HEK293T (cell line): ENCODE measurements at regions not wholly inside any gene's neighbourhood (a gene's known extent, or its start where the extent isn't known, plus 50 kb on each side); places are given as distances from the start of the nearest gene placed in this dataset.

Source experiments
- CTCF ChIA-PET: fragments of 350-600 bp; formaldehyde crosslinking; extraction: SDS; loops from one replicate; lab custom pipeline; 2021; ENCODE audit warnings: antibody characterized with exemption, inconsistent platforms; lab: Yijun Ruan, JAX
- POLR2A ChIA-PET: fragments of 350-600 bp; formaldehyde crosslinking; extraction: SDS; loops from one replicate; lab custom pipeline; 2020; ENCODE audit warnings: antibody characterized with exemption, inconsistent platforms; lab: Yijun Ruan, JAX
- DNase-seq: peaks from one replicate; pipeline ENCODE4 v3.0.0; 2012; ENCODE audit warnings: mixed read lengths; ENCODE audit errors: extremely low spot score
- ARNT ChIP-seq: fragments of 450-650 bp; IDR thresholded peaks from 2 replicates; pipeline ENCODE4 v1.6.1; 2017; ENCODE audit warnings: mild to moderate bottlenecking
- BHLHE40 ChIP-seq: fragments of 450-650 bp; IDR thresholded peaks from 2 replicates; pipeline ENCODE4 v1.6.1; 2016; ENCODE audit warnings: mild to moderate bottlenecking, moderate library complexity, borderline replicate concordance
- CTBP1 ChIP-seq: fragments of 450-650 bp; IDR thresholded peaks from 2 replicates; pipeline ENCODE4 v1.6.1; 2016; ENCODE audit warnings: borderline replicate concordance
- ELF4 ChIP-seq: fragments of 450-650 bp; IDR thresholded peaks from 2 replicates; pipeline ENCODE4 v1.6.1; 2017; ENCODE audit warnings: antibody characterized with exemption
- FOXA1 ChIP-seq: fragments of 450-650 bp; IDR thresholded peaks from 2 replicates; pipeline ENCODE4 v1.6.1; 2016; ENCODE audit warnings: mild to moderate bottlenecking
- FOXK2 ChIP-seq: fragments of 450-650 bp; IDR thresholded peaks from 2 replicates; pipeline ENCODE4 v1.6.1; 2016; ENCODE audit warnings: mild to moderate bottlenecking
- FOXM1 ChIP-seq: fragments of 450-650 bp; IDR thresholded peaks from 2 replicates; pipeline ENCODE4 v1.6.1; 2017; ENCODE audit warnings: mild to moderate bottlenecking, borderline replicate concordance
- HDGF ChIP-seq: fragments of 450-650 bp; IDR thresholded peaks from 2 replicates; pipeline ENCODE4 v1.6.1; 2017; ENCODE audit warnings: antibody characterized with exemption, borderline replicate concordance
- L3MBTL2 ChIP-seq: fragments of 450-650 bp; conservative IDR thresholded peaks from 2 replicates; pipeline ENCODE4 v1.6.1; 2016; ENCODE audit warnings: mild to moderate bottlenecking
- LEF1 ChIP-seq: fragments of 450-650 bp; IDR thresholded peaks from 2 replicates; pipeline ENCODE4 v1.6.1; 2017; ENCODE audit warnings: mild to moderate bottlenecking, borderline replicate concordance
- NFRKB ChIP-seq: fragments of 450-650 bp; IDR thresholded peaks from 2 replicates; pipeline ENCODE4 v1.6.1; 2016; ENCODE audit warnings: mild to moderate bottlenecking, moderate library complexity
- PKNOX1 ChIP-seq: fragments of 450-650 bp; IDR thresholded peaks from 2 replicates; pipeline ENCODE4 v1.6.1; 2016
- SP1 ChIP-seq: fragments of 450-650 bp; IDR thresholded peaks from 2 replicates; pipeline ENCODE4 v1.6.1; 2017
- SUZ12 ChIP-seq: fragments of 450-650 bp; IDR thresholded peaks from 2 replicates; pipeline ENCODE4 v1.6.1; 2016; ENCODE audit warnings: mild to moderate bottlenecking
- TARDBP ChIP-seq: fragments of 450-650 bp; IDR thresholded peaks from 2 replicates; pipeline ENCODE4 v1.6.1; 2016
- ZNF384 ChIP-seq: fragments of 450-650 bp; IDR thresholded peaks from 2 replicates; pipeline ENCODE4 v1.6.1; 2016

- ChIA-PET POLR2A (no interaction called here), CTCF (no interaction called here)
- DNase-seq: no peak
- no peak for TF ChIP-seq ZNF384
- TF ChIP-seq LEF1: no peak
- TF ChIP-seq NFRKB: no peak
- no peak for TF ChIP-seq FOXA1
- no peak for TF ChIP-seq HDGF
- TF ChIP-seq BHLHE40: no peak
- no peak for TF ChIP-seq FOXK2
- TF ChIP-seq SUZ12: no peak
- TF ChIP-seq SP1: no peak
- TF ChIP-seq L3MBTL2: no peak
- no peak for TF ChIP-seq ELF4
- no peak for TF ChIP-seq PKNOX1
- no peak for TF ChIP-seq TARDBP
- TF ChIP-seq FOXM1: no peak
- no peak for TF ChIP-seq ARNT
- TF ChIP-seq CTBP1: no peak
These were observed 286.5 kb downstream of the SQOR start for GRCh38 chr15:45921376-45921775.

- no peak for DNase-seq
- no peak for TF ChIP-seq ZNF384
- TF ChIP-seq SUZ12: no peak
- TF ChIP-seq TARDBP: no peak
- TF ChIP-seq HDGF: no peak
- no peak for TF ChIP-seq SP1
- no peak for TF ChIP-seq BHLHE40
- TF ChIP-seq ELF4: no peak
- no peak for TF ChIP-seq FOXK2
- TF ChIP-seq L3MBTL2: no peak
- no peak for TF ChIP-seq NFRKB
- TF ChIP-seq ARNT: no peak
- TF ChIP-seq LEF1: no peak
- TF ChIP-seq FOXM1: no peak
- ChIA-PET CTCF (no interaction called here), POLR2A (no interaction called here)
These were observed 287.1 kb downstream of the SQOR start for GRCh38 chr15:45921978-45922377.

- DNase-seq: no peak
- ChIA-PET CTCF (no interaction called here), POLR2A (no interaction called here)
- no peak for TF ChIP-seq NFRKB
- TF ChIP-seq SP1: no peak
- no peak for TF ChIP-seq TARDBP
- no peak for TF ChIP-seq L3MBTL2
- no peak for TF ChIP-seq FOXM1
- TF ChIP-seq ELF4: no peak
- TF ChIP-seq ARNT: no peak
- no peak for TF ChIP-seq FOXA1
- TF ChIP-seq SUZ12: no peak
- TF ChIP-seq FOXK2: no peak
- TF ChIP-seq BHLHE40: no peak
- no peak for TF ChIP-seq LEF1
- TF ChIP-seq HDGF: no peak
These were observed 306.5 kb downstream of the SQOR start for GRCh38 chr15:45941367-45941766.

- no peak for DNase-seq
- ChIA-PET CTCF (no interaction called here), POLR2A (no interaction called here)
- TF ChIP-seq CTBP1: no peak
These were observed 308.4 kb downstream of the SQOR start for GRCh38 chr15:45943240-45943639.

GRCh38 chr15:45946111-45946510, 311.3 kb downstream of the SQOR start:
- no peak for DNase-seq
- CTCF ChIA-PET: no interaction called here
- no peak for TF ChIP-seq CTBP1
- no peak for TF ChIP-seq PKNOX1
- TF ChIP-seq SP1: no peak
- TF ChIP-seq ELF4: no peak
- no peak for TF ChIP-seq NFRKB
- TF ChIP-seq LEF1: no peak
- no peak for TF ChIP-seq SUZ12
- no peak for TF ChIP-seq FOXM1
- TF ChIP-seq FOXA1: no peak
- TF ChIP-seq ZNF384: no peak
- no peak for TF ChIP-seq FOXK2
- TF ChIP-seq L3MBTL2: no peak
- TF ChIP-seq BHLHE40: no peak
- POLR2A ChIA-PET: no interaction called here

GRCh38 chr15:45948181-45948621, 313.4 kb downstream of the SQOR start:
- DNase-seq: no peak
- ChIA-PET POLR2A (no interaction called here), CTCF (no interaction called here)
- TF ChIP-seq TARDBP (no peak), FOXK2 (no peak), SP1 (no peak), FOXA1 (no peak)

GRCh38 chr15:45958924-45959323, 324.1 kb downstream of the SQOR start:
- POLR2A ChIA-PET: no interaction called here
- CTCF ChIA-PET: no interaction called here
- no peak for TF ChIP-seq FOXK2
- TF ChIP-seq ARNT: no peak
- no peak for TF ChIP-seq ZNF384
- TF ChIP-seq HDGF: no peak
- TF ChIP-seq FOXA1: no peak
- no peak for TF ChIP-seq SUZ12
- TF ChIP-seq BHLHE40: no peak
- no peak for TF ChIP-seq TARDBP
- no peak for TF ChIP-seq L3MBTL2
- DNase-seq: no peak
